ENCODE measurements at regions not wholly inside any gene's neighbourhood (a gene's known extent, or its start where the extent isn't known, plus 50 kb on each side); places are given as distances from the start of the nearest gene placed in this dataset.

DNA sequence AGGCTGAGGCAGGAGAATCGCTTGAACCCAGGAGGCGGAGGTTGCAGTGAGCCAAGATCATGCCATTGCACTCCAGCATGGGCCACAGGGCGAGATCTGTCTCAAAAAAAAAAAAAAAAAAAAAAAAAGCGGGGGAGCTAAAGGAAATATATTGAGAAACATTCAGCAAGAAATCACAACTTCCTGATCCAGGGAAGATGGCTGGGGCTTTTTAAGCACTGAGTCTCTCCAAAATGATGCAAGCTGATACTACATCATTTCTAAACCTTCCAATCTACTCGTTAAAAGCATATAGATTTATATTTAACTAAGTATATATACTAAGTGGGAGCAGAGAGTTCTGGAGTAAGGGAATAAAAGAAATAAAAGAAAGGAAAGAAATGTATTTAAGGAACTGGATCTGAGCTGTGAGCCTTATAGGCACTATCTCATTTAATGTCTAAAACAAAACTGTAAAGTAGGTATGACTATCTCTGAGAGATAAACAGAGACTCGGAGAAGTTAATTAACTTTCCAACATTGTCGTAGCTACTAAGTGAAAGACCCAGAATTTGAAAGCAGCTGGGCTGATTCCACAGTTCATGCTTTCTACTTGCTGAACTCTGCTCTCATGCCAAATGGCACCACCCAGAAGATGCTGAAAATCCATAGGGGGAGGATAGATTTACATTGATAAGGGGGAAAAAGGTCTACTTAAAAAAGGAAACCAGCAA, 215.0 kb upstream of the MARCKS start:
- no peak for DNase-seq (ENCODE audit: low spot score)

DNA sequence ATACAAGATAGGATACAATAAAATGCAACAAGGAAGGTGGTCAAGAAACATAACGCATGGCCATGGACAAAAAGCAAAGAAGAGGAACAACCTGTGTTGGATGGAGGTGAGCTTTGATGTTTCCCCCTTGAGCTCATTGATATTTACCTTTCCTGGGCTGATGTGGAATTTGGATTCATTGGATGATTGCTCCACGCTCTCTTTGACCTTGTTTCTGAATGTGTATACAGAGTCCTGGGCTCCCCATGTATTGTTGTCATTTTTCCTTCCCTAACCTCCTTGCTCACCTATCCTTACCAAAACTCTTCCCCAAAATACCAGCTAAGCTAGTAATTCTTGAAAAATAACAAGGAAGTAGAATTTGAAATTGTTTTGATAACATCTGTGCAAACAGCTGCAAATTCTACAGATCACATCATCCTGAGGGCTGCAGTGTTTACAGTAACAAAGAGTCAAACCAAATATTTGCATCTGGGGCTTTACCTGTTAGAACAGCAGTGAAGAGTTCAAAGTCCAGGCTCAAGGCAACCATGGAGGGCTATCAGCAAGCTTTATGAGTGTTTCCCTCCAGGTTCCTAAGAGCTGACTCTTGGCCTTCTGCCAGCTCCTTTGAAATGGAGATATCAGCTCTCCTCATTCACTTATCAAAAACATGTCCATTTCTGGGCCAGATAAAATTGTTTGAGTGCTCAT, 214.3 kb upstream of the MARCKS start:
- DNase-seq (ENCODE audit: low spot score): no peak

DNA sequence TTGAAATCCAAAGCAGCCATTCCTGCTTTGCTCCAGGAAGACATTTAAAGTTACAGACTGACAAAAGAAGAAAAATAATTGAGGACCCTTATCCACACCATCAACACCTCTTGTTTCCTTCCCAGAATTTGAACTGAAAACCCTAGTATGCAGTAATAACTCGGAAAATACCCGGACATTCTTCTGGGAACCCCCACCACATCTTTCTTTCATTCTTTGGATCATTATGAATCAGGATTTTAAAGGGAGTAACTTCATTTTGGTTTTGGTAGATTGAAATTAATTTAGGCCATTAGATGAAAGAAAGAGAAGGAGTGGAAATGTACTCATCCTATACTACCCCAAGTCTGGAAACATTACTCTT, 213.8 kb upstream of the MARCKS start:
- no peak for DNase-seq (ENCODE audit: low spot score)

DNA sequence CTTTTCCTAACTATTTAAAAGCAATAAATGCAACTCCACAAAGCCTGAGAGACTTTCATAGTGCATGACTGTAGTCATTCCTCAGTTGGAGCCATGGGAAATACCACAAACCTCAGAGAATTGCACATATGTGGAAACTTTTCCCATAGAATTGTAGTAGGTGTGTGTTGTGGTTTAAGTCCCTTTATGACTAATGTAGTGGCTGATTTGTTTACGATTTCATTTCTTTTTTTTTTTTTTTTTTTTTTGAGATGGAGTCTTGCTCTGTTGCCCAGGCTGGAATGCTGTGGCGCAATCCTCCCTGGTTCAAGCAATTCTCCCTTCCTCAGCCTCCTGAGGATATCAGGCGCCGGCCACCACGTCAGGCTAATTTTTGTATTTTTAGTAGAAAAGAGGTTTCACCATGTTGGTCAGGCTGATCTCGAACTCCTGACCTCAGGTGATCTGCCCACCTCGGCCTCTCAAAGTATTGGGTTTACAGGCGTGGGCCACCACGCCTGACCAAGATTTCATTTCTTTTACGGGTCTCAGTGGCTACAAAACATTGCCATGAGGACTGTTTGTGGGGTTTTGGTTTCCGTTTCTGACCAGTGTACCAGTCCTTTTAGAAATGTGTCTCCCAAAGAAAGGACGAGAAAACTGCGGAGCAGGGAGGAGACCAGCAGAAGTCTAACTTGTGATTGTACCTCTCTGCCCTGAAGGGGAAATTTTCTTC, 212.1 kb upstream of the MARCKS start:
- DNase-seq (ENCODE audit: low spot score): no peak

DNA sequence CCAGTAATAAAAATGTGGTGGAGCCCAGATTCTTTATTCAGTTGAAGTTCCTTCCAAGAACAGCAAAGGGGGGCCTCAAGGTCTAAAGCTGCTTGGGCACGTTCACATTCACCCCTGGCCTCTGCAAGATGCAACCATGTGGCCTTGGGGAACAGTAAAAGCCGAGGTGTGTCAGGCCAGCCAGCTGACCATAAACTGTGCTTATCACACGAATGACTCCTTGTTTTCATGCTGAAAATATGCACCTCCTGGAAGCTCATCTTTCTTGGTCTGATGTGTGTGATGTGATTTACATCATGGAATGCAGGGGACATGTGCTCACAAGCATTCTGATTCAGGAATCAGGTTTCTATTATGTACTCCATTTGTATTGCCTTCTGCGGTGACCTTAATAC, 211.6 kb upstream of the MARCKS start:
- DNase-seq (ENCODE audit: low spot score): no peak

DNA sequence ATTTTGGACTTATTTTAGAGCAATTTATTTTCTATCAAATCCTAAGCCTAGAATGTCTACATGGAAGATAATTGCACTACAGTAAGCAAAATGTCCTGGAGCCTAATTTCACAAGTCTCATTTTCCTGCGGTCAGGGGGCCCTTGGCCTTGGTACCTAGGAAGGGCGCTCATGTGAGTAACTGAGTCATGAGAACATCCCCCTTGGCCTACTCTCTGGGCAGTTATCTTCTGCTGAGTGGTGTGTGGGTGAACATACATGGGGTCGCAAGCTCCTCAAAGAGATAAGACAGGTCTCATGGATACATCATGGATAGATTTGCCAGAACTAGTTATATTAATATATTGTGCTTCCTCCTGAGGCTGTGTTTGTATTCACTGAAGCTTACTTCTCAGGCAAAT, 211.2 kb upstream of the MARCKS start:
- DNase-seq (ENCODE audit: low spot score): no peak

DNA sequence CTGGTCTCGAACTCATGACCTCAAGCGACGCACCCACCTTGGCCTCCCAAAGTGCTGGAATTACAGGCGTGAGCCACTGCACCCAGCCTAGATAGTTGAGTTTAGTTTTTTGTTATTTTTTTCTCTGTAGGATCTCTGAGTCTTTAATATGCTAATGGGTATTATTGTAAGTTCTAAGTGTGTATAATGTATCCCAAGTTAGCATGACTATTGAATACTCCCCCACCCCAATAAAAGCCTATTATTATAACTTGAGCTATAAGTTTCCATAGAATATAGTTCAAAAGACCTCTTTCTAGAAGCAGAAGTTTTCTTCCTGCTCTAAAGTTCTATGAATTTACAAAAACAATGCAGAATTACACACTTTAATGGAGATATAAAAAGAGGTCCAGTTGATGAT, 210.4 kb upstream of the MARCKS start:
- no peak for DNase-seq (ENCODE audit: low spot score)

DNA sequence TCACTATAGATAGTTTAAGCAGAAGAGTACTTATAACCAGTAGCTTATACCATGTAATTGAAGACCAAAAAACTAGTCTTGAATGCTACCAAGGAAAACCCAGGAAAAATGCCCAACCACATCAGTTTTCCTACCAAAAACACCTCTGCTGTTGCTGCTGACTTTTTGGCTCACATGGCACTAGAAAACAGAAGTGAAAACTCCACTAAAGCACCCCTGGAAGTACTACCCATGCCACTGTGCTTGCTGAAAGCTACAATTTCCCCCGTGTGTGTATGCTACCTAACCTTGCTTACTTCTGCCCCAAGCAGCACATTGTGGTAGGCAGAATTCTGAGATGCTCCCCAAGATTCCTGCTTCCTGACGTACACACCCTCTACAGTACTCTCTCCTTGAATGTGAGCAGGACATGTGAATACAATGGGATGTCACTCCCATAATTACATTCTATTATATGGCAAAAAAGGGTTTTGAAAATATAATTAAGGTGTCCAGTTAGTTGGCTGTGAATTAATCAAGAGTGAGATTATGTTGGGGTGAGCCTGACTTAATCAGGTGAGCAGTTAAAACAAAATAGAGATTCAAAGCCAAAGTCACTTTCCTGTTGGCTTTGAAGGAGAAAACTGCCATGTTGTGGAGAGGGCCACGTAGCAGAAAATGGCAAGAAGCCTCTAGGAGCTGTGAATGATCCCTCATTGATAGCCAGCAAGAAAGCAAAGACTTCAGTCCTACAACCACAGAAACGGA, 209.8 kb upstream of the MARCKS start:
- DNase-seq (ENCODE audit: low spot score): no peak

DNA sequence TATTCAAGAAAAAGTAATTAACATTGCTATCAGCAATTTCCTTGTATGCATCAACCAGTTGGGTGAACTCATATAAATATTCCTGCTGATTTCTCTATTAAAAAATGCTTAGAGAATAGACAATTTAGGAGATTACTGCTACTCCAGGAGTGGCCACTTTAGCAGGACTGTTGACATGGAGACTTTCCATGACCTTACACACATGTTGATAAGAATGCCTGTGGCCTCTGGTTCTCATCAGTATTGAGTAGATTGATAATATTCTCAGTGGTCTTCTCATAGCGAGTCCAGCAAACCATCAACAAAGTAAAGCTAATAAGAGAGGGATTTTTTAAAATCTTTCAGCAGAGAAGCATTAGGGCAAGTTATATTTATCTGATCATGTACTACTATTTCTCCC, 208.4 kb upstream of the MARCKS start:
- no peak for DNase-seq (ENCODE audit: low spot score)

DNA sequence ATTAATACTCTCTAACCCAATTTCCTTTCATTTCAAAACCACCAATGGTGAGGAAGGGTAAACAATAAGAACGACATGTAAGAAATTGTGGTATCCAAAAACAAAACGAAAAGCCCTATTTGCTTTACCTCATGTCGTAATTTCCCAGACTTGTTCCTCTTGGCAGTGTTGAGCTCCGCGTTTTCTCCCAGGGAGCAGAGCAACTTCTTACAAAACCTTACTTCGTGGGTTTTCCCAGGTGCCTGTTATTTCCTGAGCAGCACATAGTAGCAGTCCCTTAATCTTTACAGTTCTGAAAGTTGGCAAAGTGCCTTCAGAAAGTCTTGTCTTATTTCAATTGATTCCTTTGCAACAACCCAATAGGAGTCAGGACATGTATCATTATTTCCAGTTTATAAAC, 207.9 kb upstream of the MARCKS start:
- DNase-seq (ENCODE audit: low spot score): no peak

DNA sequence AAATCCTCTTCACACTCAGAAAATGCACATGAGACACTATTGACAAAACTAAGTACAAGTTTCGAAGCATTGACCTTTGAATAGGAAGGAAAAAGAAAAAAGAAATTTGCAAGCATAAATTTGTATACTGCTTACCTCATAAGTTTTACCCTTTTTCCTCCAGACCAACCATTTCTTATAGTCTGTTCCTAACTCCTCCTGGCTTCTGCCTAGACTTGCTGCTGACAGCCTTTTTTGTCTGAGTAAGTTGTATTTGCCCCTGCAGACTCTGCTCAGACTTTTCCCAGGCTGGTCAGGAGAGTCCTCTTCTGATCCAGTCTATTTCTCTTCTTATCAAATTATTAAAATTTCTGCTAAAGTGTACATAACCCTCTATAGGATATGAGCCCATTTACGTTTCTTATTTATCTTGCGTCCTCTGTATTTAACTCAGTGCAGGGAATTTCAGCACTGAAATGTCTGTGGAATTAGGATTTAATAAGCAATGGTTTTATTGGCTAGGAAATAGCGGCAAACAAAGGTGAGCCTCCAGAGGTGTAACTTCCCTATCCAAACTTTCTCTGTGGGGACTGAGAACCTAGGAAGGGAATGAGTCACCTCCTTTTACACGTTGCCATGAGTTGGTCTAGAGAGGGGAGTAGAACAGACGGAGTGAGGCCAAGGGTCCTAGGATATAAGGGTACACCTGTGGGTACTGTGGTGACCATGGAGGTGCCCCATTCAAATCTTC, 207.1 kb upstream of the MARCKS start:
- DNase-seq (ENCODE audit: low spot score): no peak

DNA sequence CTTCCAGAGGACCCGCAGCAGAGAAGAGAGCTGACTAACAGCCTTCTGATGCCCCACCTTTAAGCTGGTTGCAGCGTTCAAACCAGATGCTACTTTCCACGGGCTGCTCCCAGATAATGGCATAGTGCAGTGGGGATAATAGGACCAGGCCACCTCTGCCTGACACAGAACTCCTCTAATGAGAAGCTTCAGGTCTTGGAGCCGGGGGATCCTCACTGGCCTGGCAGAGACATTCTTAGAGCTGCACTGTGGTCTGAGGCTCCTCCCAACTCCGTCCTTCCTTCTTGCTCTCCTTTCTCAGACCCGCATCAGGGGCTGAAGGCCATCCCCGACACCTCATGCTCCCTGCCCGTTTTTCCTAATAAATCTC, 206.6 kb upstream of the MARCKS start:
- no peak for DNase-seq (ENCODE audit: low spot score)

DNA sequence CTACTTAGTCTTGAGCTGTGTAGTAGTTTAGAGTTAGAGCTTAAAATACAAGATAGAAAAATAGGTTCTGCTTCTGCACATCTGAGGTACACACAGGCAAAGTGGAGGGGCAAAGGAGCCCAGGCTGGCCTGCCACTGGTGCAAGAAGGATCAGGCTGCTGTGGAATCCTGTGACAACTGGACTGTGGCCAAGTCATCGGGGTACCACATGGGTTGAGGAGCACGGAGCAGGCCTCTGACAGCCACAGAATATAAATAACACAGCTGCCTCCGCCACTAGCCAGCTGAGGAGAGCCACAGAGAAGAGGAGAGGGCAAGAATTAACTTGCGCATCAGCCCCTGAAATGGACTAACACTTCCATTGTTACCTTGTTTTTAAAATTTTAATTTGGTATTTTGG, 206.0 kb upstream of the MARCKS start:
- no peak for DNase-seq (ENCODE audit: low spot score)

DNA sequence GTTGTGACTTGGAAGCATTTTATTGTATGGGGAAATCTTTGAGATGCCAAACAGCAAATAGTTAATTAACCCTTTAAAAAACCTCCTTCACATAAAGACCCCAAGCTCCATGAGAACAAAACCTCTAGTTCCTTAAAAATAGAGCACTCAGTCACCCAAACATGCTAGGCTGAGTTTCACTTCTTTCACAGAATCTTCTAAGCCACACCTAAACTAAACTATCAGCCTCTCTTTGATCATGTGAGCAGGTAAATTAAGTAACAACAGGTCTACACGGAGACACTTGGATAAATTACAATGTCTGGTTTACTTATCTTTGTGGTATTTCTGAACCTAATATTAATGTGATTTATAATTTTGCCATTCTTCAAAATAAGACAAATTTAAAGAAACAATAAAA, 205.2 kb upstream of the MARCKS start:
- no peak for DNase-seq (ENCODE audit: low spot score)

DNA sequence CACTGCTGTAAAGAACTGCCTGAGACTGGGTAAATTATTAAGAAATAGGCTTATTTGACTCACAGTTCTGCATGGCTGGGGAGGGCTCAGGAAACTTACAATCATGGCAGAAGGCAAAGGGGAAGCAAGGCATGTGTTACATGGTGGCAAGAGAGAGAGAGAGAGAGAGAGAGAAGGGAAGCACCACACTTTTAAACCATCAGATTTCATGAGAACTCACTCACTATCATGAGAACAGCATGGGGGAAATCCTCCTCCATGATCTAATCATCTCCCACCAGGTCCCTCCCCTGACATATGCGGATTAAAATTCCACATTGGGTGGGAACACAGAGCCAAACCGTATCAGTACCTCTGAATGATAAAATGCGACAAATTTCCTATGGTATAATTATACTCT, 203.9 kb upstream of the MARCKS start:
- DNase-seq (ENCODE audit: low spot score): no peak

DNA sequence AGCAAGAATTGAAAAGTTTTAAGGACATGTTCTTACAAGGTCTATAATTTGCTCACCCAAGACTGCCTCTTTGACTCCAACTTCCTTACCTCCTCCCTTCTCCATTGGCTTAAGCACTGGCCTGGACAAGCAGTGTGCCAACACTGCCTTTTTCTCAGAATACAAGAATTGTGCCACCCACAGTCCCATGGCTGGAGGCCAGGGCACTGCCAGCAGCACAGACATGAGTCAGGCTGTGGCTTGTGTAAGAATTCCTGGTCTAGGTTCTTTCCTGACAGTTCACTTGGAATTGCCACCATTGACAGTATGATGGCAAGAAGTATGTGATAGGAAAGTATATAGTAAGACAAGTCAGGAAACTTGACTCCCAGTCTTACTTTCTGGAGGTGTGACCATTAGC, 202.7 kb upstream of the MARCKS start:
- no peak for DNase-seq (ENCODE audit: low spot score)

DNA sequence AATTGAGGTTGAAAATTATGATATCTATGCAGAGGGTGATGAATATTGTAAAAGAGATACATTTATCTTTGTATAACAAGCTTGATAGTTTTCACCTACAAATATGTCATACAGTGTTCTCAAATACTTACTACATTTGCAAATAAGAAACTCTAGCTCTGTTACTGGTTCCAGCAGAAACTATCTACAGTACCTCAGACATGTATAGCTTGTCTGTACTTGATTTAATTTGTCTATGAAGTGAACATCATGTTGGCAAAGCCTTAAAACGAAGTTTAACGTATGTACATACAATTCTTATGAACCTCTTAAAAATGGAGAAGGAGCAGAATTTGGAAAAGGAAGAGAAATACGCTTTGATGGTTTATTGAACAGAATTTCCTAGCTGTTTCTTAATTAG, 201.4 kb upstream of the MARCKS start:
- DNase-seq (ENCODE audit: low spot score): no peak

DNA sequence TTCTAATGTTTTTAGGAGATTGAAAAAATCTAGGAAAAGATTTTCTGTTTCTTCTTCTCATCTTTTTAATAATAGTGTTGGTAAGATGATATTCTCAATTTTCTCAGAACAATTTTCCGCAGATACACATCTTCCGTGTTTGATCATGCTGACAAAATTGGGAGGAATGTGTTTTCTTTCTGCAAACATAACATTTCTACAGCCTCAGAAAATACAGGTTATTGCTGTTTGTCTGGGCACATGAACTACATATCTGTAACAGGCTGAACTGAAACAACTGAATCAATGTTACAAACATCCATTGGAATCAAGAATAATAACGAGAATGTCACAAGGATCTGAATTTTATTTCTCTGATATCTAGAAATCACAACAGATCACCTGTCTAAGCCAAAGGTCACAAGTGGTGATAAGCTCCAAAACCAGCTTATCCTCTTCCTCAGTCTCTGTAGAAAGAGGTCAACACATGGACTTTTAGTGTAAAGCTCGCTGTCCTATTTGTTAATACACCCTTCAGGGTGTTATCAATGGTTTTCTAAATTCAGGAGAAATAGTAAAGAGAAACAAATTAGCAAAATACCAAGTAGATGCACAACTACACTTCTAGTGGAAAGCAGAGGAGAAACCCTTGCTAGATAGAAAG, 197.3 kb upstream of the MARCKS start:
- no peak for DNase-seq (ENCODE audit: low spot score)

DNA sequence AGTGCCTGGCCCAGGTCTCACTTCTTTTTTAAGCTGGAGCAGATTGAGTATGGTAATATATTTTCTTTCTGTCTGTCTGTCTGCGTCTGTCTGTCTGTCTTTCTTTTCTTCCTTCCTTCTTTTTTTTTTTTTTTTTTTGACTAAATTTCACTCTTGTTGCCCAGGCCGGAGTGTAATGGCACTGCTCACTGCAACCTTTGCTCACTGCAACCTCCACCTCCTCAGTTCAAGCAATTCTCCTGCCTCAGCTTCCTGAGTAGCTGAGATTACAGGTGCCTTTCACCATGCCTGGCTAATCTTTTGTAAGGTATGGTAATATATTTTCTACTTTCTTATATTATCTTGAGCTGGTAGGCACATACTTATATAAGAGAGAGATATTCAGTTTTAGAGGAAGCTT, 196.3 kb upstream of the MARCKS start:
- no peak for DNase-seq (ENCODE audit: low spot score)

DNA sequence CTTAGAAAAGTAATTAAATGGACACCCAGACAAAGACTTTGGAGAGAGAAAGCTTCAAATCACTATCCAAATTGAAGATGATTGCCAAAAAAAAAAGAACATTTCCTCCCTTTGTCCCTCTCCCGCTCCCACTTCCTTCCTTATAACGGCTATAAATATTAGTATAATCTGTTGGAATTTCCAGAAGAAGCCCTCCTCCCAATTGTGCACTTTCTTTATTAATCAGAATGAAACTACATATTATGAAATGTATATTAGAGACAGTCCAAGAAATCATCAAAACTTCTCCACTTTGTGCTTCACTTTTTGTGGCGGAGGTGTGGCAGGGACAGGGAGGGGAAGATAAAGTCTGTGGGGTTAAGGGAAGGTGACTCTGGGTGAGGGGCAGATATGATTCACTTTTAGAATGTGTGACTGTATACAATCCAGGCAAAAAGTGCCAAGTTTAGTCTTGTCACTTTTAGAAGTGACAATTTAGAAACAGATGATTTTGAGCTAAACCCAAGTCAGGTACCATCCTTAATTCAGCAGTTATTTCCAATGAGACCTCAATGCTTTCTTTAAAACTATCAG, 195.0 kb upstream of the MARCKS start:
- no peak for DNase-seq (ENCODE audit: low spot score)

DNA sequence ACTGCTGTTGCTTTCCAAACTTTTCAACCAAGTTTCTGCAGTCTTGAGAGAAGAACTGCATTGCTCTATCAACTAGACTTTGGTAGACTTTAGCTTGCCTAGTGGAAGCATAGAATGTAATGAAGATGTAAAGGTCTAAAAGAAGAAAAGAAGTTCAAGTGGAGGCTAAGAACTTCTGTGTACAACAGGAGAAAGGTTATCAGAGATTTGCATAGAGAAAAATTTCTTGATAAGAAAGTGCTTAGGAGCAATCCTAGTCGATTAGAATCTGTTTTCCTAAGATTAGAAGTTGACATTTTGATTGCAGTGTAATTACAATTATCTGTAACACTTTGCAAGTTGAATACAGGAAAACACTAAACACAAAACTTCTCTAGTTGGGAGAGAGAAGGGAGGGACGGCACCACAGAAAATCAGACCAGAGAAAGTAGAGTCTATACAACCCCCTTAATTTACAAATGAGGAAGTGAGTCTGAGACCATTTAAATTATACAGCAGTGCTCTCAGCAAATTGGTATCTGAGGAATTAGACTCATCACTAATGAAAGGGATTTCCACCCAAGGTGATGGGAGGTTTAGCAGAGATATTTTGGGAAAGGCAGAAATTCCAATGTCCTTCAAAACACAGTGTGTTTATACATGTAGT, 194.3 kb upstream of the MARCKS start:
- no peak for DNase-seq (ENCODE audit: low spot score)
